ENCODE measurements at regions not wholly inside any gene's neighbourhood (a gene's known extent, or its start where the extent isn't known, plus 50 kb on each side); places are given as distances from the start of the nearest gene placed in this dataset.

GRCh38 chr1:2933431-2934155, 87.7 kb upstream of the ACTRT2 start:
- Histone ChIP-seq H3K27me3 (ENCODE audit: insufficient read depth, low read length) (no peaks in the 10 kb centered on the region), H3K4me1 (ENCODE audit: insufficient read depth, low read length) (no peaks in the 10 kb centered on the region), H3K36me3 (ENCODE audit: insufficient read depth, low read depth, low read length) (no peaks in the 10 kb centered on the region), H3K9me3 (ENCODE audit: insufficient read depth, low read depth, low read length) (no peaks in the 10 kb centered on the region), H3K27ac (ENCODE audit: low read length) (no peak overlapping the region), H3K9ac (ENCODE audit: low read depth, low read length) (no peak overlapping the region), H3K4me3 (ENCODE audit: low read length) (no peak overlapping the region)

DNA sequence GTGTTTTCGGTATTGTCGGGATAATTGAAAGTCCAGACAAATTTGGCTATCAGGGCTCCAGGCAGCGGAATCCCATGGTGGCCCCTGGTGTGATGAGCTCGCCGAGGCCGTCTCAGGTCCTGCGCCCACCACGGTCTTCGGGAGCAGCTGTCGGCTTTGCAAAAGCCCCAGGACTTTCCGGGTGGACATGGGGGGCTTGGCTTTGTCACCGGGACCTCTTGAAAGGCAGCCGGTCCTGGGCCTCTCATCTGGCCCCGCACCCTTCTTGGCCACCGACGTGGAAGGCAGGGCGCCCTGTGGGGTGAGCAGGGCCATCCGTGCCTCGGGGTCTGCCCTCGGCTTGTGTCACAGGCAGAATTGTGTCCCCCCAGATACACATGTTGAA, 87.1 kb upstream of the ACTRT2 start:
- no peaks in the 10 kb centered on the region for H3K36me3 ChIP-seq (ENCODE audit: insufficient read depth, low read depth, low read length)
- H3K4me3 ChIP-seq (ENCODE audit: low read length) = no peak overlapping the region
- H3K9ac ChIP-seq (ENCODE audit: low read depth, low read length) = no peak overlapping the region
- H3K27me3 ChIP-seq (ENCODE audit: insufficient read depth, low read length) = no peaks in the 10 kb centered on the region
- no peak overlapping the region for H3K27ac ChIP-seq (ENCODE audit: low read length)
- H3K9me3 ChIP-seq (ENCODE audit: insufficient read depth, low read depth, low read length) = no peaks in the 10 kb centered on the region; the same call in 1 of the 2 replicates
- no peaks in the 10 kb centered on the region for H3K4me1 ChIP-seq (ENCODE audit: insufficient read depth, low read length)

GRCh38 chr1:2934642-2935081, 86.6 kb upstream of the ACTRT2 start:
- no peak overlapping the region for H3K9ac ChIP-seq (ENCODE audit: low read depth, low read length)
- no peaks in the 10 kb centered on the region; the same call in none of the 2 replicates for H3K9me3 ChIP-seq (ENCODE audit: insufficient read depth, low read depth, low read length)

GRCh38 chr1:2935184-2935583, 86.1 kb upstream of the ACTRT2 start:
- H3K9me3 ChIP-seq (ENCODE audit: insufficient read depth, low read depth, low read length) = no peaks in the 10 kb centered on the region; the same call in none of the 2 replicates

More at GRCh38 chr1:2934642-2935081, 86.6 kb upstream of the ACTRT2 start:
- H3K4me3 ChIP-seq (ENCODE audit: low read length) = no peak overlapping the region
- H3K27ac ChIP-seq (ENCODE audit: low read length) = no peak overlapping the region
- H3K36me3 ChIP-seq (ENCODE audit: insufficient read depth, low read depth, low read length) = no peaks in the 10 kb centered on the region
- no peaks in the 10 kb centered on the region for H3K27me3 ChIP-seq (ENCODE audit: insufficient read depth, low read length)
- no peaks in the 10 kb centered on the region for H3K4me1 ChIP-seq (ENCODE audit: insufficient read depth, low read length)

DNA sequence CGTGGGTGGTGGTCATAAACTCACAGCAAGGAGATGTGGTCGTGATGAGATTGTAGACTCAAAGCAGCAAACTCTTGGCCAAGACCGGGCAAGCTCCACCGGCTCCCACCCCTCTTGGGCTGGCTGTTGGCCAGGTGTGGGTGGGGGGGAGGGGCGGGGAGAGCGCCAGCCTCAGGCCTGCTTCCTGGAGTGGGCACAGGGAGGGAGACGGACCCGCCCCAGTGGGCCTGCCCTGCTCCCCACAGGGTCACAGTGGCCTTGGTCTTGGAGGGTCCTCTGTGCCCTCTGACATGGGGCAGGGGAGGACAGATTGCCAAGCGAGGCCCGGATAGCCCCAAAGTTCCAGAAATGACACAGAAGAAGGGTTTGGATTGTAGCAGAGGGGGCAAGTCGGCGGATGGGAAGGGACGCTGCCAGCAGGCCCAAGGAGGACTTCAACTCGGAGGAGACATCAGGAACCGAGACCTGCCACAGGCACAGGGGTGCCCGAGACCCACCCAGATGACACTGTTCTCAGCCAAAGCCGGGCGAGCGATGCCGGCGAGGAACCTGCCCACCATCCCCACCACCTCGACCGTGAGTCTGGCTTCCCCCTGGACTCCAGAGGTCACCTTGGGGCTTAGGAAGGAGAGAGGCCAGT, 85.4 kb upstream of the ACTRT2 start:
- H3K27me3 ChIP-seq (ENCODE audit: insufficient read depth, low read length) = no peaks in the 10 kb centered on the region
- H3K36me3 ChIP-seq (ENCODE audit: insufficient read depth, low read depth, low read length) = no peaks in the 10 kb centered on the region
- H3K9me3 ChIP-seq (ENCODE audit: insufficient read depth, low read depth, low read length) = no peaks in the 10 kb centered on the region; the same call in none of the 2 replicates
- H3K27ac ChIP-seq (ENCODE audit: low read length) = no peak overlapping the region
- H3K4me3 ChIP-seq (ENCODE audit: low read length) = no peak overlapping the region
- H3K9ac ChIP-seq (ENCODE audit: low read depth, low read length) = no peak overlapping the region
- no peaks in the 10 kb centered on the region for H3K4me1 ChIP-seq (ENCODE audit: insufficient read depth, low read length)

More at GRCh38 chr1:2935184-2935583, 86.1 kb upstream of the ACTRT2 start:
- H3K9ac ChIP-seq (ENCODE audit: low read depth, low read length) = no peak overlapping the region
- H3K4me1 ChIP-seq (ENCODE audit: insufficient read depth, low read length) = no peaks in the 10 kb centered on the region
- H3K27me3 ChIP-seq (ENCODE audit: insufficient read depth, low read length) = no peaks in the 10 kb centered on the region
- H3K4me3 ChIP-seq (ENCODE audit: low read length) = no peak overlapping the region
- no peak overlapping the region for H3K27ac ChIP-seq (ENCODE audit: low read length)
- no peaks in the 10 kb centered on the region for H3K36me3 ChIP-seq (ENCODE audit: insufficient read depth, low read depth, low read length)

DNA sequence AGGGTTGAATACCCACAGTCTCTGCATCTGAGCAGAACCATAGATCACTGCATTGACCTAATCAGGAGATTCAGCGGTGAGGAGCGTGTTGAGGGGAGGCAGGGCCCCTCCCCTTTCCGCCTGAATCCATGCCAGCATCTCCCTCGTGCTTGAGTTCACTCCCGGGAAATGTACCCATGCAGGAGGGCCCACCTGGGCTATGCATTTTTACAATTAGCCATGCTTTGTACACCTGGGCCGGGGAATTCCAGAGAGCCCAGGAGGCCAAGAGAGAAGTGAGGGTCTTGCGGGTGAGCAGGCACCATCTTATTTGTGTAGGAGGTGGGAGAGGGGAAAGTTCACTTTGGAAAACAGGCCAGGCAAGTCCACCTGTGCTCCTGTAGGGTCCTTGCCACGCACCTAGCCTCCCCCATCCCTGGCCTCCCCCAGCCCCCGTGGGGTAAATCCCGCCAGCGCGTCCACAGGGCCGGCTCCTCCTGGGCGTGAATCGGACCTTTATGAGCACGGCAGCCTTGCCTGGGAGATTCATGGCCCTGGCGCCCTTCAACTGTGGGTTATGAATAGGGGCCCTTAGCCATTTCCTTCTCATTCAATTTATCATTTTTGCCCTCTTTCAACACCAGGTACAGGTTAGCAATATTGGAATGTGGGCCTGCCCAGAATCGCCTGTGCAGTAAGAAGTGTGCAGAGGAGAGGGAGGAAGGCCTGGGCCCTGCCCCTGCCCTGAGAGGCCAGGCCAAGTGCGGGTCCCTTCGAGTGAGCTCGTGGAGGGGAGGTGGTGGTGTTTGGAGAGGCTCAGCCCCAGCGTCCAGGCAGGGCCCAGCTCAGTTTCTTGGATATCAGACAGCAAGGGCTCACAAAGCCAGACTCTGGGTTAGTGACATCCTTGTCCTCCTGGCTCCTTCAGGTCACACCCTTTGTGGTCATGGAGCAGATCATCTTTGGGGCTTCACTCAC, 84.4 kb upstream of the ACTRT2 start:
- Histone ChIP-seq H3K27ac (ENCODE audit: low read length) (no peak overlapping the region), H3K36me3 (ENCODE audit: insufficient read depth, low read depth, low read length) (no peaks in the 10 kb centered on the region), H3K4me1 (ENCODE audit: insufficient read depth, low read length) (no peaks in the 10 kb centered on the region), H3K4me3 (ENCODE audit: low read length) (no peak overlapping the region), H3K27me3 (ENCODE audit: insufficient read depth, low read length) (no peaks in the 10 kb centered on the region), H3K9ac (ENCODE audit: low read depth, low read length) (no peak overlapping the region), H3K9me3 (ENCODE audit: insufficient read depth, low read depth, low read length) (no peaks in the 10 kb centered on the region; the same call in none of the 2 replicates)

- no peak overlapping the region for H3K9ac ChIP-seq (ENCODE audit: low read depth, low read length)
- no peak overlapping the region for H3K4me3 ChIP-seq (ENCODE audit: low read length)
- no peak overlapping the region for H3K27ac ChIP-seq (ENCODE audit: low read length)
- no peaks in the 10 kb centered on the region for H3K4me1 ChIP-seq (ENCODE audit: insufficient read depth, low read length)
- H3K9me3 ChIP-seq (ENCODE audit: insufficient read depth, low read depth, low read length) = no peaks in the 10 kb centered on the region; the same call in none of the 2 replicates
- H3K27me3 ChIP-seq (ENCODE audit: insufficient read depth, low read length) = no peaks in the 10 kb centered on the region
- H3K36me3 ChIP-seq (ENCODE audit: insufficient read depth, low read depth, low read length) = no peaks in the 10 kb centered on the region
Measured at GRCh38 chr1:2937805-2938204, 83.5 kb upstream of the ACTRT2 start.

DNA sequence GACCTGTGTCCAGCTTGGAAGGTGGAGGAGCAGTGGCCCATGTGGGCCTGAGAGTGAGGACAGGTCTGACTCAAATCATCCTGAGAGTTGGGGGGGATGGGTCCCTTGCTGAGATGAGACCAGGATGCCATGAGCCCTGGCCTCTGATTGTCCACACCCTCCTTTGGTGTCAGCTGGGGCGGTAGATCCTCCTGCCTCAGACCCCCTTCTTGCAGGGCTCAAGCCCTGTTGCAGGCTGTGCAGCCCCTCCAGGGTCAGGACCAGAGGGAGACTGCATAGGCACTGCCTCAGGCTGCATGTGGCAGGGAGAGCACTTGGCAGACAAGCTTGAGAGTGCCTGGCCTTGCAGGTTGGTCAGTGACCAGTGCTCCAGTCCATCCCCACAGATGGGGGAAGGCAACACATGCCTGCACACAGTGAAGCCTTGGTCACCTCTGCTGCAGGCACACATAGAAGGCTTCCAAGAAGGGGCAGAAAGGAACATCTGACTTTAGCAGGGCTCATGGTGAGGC, 82.2 kb upstream of the ACTRT2 start:
- Histone ChIP-seq H3K27ac (ENCODE audit: low read length) (no peak overlapping the region), H3K9me3 (ENCODE audit: insufficient read depth, low read depth, low read length) (no peaks in the 10 kb centered on the region; the same call in none of the 2 replicates), H3K27me3 (ENCODE audit: insufficient read depth, low read length) (no peaks in the 10 kb centered on the region), H3K9ac (ENCODE audit: low read depth, low read length) (no peak overlapping the region), H3K36me3 (ENCODE audit: insufficient read depth, low read depth, low read length) (no peaks in the 10 kb centered on the region), H3K4me3 (ENCODE audit: low read length) (no peak overlapping the region), H3K4me1 (ENCODE audit: insufficient read depth, low read length) (no peaks in the 10 kb centered on the region)

GRCh38 chr1:2940178-2940577, 81.1 kb upstream of the ACTRT2 start:
- H3K27me3 ChIP-seq (ENCODE audit: insufficient read depth, low read length) = no peaks in the 10 kb centered on the region

DNA sequence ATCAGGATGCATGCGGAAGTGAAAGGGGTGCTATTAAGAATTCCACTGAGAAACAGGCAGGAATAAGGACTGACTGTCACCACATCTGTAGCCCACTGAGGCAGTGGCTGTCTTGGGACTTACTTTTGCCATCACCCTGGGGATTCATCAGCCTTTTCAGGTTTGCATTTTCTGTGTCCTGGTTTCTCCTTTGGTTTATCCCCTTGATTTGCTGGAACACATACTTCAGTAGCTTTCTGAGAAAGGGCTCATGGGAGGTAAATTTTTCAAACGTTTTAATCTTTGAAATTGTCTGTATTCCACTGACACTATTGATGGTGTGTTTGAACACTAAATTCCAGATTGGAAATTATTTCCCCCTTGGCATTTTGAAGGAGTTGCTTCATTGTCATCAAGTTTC, 80.2 kb upstream of the ACTRT2 start:
- H3K9me3 ChIP-seq (ENCODE audit: insufficient read depth, low read depth, low read length) = no peaks in the 10 kb centered on the region; the same call in none of the 2 replicates
- no peak overlapping the region for H3K9ac ChIP-seq (ENCODE audit: low read depth, low read length)
- H3K4me1 ChIP-seq (ENCODE audit: insufficient read depth, low read length) = no peaks in the 10 kb centered on the region
- no peaks in the 10 kb centered on the region for H3K36me3 ChIP-seq (ENCODE audit: insufficient read depth, low read depth, low read length)
- H3K27me3 ChIP-seq (ENCODE audit: insufficient read depth, low read length) = no peaks in the 10 kb centered on the region
- H3K27ac ChIP-seq (ENCODE audit: low read length) = no peak overlapping the region
- no peak overlapping the region for H3K4me3 ChIP-seq (ENCODE audit: low read length)

More at GRCh38 chr1:2940178-2940577, 81.1 kb upstream of the ACTRT2 start:
- no peaks in the 10 kb centered on the region; the same call in none of the 2 replicates for H3K9me3 ChIP-seq (ENCODE audit: insufficient read depth, low read depth, low read length)
- no peak overlapping the region for H3K4me3 ChIP-seq (ENCODE audit: low read length)
- no peaks in the 10 kb centered on the region for H3K36me3 ChIP-seq (ENCODE audit: insufficient read depth, low read depth, low read length)
- H3K27ac ChIP-seq (ENCODE audit: low read length) = no peak overlapping the region
- no peaks in the 10 kb centered on the region for H3K4me1 ChIP-seq (ENCODE audit: insufficient read depth, low read length)
- no peak overlapping the region for H3K9ac ChIP-seq (ENCODE audit: low read depth, low read length)

- no peaks in the 10 kb centered on the region for H3K4me1 ChIP-seq (ENCODE audit: insufficient read depth, low read length)
- no peaks in the 10 kb centered on the region for H3K27me3 ChIP-seq (ENCODE audit: insufficient read depth, low read length)
- no peak overlapping the region for H3K9ac ChIP-seq (ENCODE audit: low read depth, low read length)
- no peaks in the 10 kb centered on the region; the same call in none of the 2 replicates for H3K9me3 ChIP-seq (ENCODE audit: insufficient read depth, low read depth, low read length)
- H3K27ac ChIP-seq (ENCODE audit: low read length) = no peak overlapping the region
- H3K4me3 ChIP-seq (ENCODE audit: low read length) = no peak overlapping the region
- H3K36me3 ChIP-seq (ENCODE audit: insufficient read depth, low read depth, low read length) = no peaks in the 10 kb centered on the region
Measured at GRCh38 chr1:2941907-2942306, 79.4 kb upstream of the ACTRT2 start.
